DND-41 (cell line): ENCODE measurements at regions not wholly inside any gene's neighbourhood (a gene's known extent, or its start where the extent isn't known, plus 50 kb on each side); places are given as distances from the start of the nearest gene placed in this dataset.

Experiments used
- EZH2 ChIP-seq: IDR thresholded peaks from 3 replicates; pipeline ENCODE4 v1.6.1; 2012; ENCODE audit warnings: borderline replicate concordance, low read depth, mild to moderate bottlenecking, moderate library complexity, low read length, inconsistent platforms; ENCODE audit not compliant: severe bottlenecking
- TF ChIP-seq, protein P1 (sequence below): IDR thresholded peaks from 2 replicates; pipeline ENCODE4 v1.5.1; 2012; ENCODE audit warnings: borderline replicate concordance, low read length, moderate library complexity, mild to moderate bottlenecking; ENCODE audit not compliant: poor library complexity, severe bottlenecking; ENCODE audit errors: extremely low read depth

DNA sequence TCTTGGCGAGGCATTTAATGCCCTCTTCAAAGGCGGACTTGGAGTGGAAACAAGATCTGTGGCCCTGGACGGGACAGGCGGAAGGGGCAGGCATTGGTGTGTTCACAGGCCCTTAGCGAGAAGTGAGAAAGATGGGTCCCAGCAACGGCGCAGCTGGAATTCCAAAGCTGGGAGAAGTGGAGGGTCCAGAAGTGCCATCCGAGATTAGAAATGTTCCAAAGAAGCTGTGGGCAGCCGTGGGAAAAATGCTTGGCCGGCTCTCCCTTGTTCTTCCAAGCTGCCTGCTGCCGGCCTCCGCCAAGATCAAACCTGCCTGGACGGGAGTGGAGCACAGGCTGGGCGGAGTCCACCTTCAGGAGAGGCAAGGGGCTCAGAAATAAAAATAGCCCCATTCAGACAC lies 69.4 kb upstream of the ACTRT2 start:
- TF ChIP-seq, protein P1, sequence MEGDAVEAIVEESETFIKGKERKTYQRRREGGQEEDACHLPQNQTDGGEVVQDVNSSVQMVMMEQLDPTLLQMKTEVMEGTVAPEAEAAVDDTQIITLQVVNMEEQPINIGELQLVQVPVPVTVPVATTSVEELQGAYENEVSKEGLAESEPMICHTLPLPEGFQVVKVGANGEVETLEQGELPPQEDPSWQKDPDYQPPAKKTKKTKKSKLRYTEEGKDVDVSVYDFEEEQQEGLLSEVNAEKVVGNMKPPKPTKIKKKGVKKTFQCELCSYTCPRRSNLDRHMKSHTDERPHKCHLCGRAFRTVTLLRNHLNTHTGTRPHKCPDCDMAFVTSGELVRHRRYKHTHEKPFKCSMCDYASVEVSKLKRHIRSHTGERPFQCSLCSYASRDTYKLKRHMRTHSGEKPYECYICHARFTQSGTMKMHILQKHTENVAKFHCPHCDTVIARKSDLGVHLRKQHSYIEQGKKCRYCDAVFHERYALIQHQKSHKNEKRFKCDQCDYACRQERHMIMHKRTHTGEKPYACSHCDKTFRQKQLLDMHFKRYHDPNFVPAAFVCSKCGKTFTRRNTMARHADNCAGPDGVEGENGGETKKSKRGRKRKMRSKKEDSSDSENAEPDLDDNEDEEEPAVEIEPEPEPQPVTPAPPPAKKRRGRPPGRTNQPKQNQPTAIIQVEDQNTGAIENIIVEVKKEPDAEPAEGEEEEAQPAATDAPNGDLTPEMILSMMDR = no peak
- no peak for TF ChIP-seq EZH2
